DND-41 (cell line): ENCODE measurements at regions not wholly inside any gene's neighbourhood (a gene's known extent, or its start where the extent isn't known, plus 50 kb on each side); places are given as distances from the start of the nearest gene placed in this dataset.

Experiments used
- CTCF ChIP-seq: IDR thresholded peaks from 2 replicates; pipeline ENCODE4 v1.5.1; 2012; ENCODE audit warnings: borderline replicate concordance, low read length, moderate library complexity, mild to moderate bottlenecking; ENCODE audit not compliant: poor library complexity, severe bottlenecking; ENCODE audit errors: extremely low read depth
- EZH2 ChIP-seq: IDR thresholded peaks from 3 replicates; pipeline ENCODE4 v1.6.1; 2012; ENCODE audit warnings: borderline replicate concordance, low read depth, mild to moderate bottlenecking, moderate library complexity, low read length, inconsistent platforms; ENCODE audit not compliant: severe bottlenecking

GRCh38 chr10:111656066-111656465 lies 527.5 kb downstream of the GPAM start:
- TF ChIP-seq CTCF (no peak), EZH2 (no peak)
